Common myeloid progenitor, CD34-positive (primary cell): ENCODE measurements at regions not wholly inside any gene's neighbourhood (a gene's known extent, or its start where the extent isn't known, plus 50 kb on each side); places are given as distances from the start of the nearest gene placed in this dataset.
A peak's percentile ranks its signal among the peaks of the same experiment; 100 is the strongest.
"Not testable (repeated sequence)": the region's sequence is repeated elsewhere in the genome, so short reads cannot be mapped to it uniquely, and the experiment has no call there.

ENCODE experiments used
- CTCF ChIA-PET: fragments of 350-600 bp; sonication (Branson Sonifier 250); formaldehyde crosslinking; loops from one replicate; lab custom pipeline; 2021; ENCODE audit warnings: antibody characterized with exemption; lab: Charles Lee
- POLR2A ChIA-PET: fragments of 350-600 bp; sonication (Branson Sonifier 250); formaldehyde crosslinking; loops from one replicate; lab custom pipeline; 2021; ENCODE audit warnings: antibody characterized with exemption; lab: Charles Lee
- DNase-seq, 3 donors: peaks; one replicate each; pipeline versions ENCODE4 v3.0.0 to v3.0.0-alpha.2; 2013
- H3K27ac ChIP-seq, 2 experiments: 1 replicate in 1 of 2; 2 replicates in 1 of 2; pipeline ENCODE4 v1.7.0; 2013; ENCODE audit warnings: inconsistent platforms in 2 of 2, low read length in 2 of 2, mild to moderate bottlenecking in 2 of 2, low read depth in 1 of 2, moderate library complexity in 1 of 2; ENCODE audit not compliant: severe bottlenecking in 2 of 2, insufficient read depth in 1 of 2, poor library complexity in 1 of 2
- H3K27me3 ChIP-seq, 5 experiments: replicated peaks in 2 of 5; 1 replicate in 3 of 5; 2 replicates in 2 of 5; pipeline versions ENCODE4 v1.6.1 to v1.7.0; 2013; ENCODE audit warnings: low read length in 4 of 5, mild to moderate bottlenecking in 2 of 5, moderate library complexity in 2 of 5, inconsistent platforms in 1 of 5; ENCODE audit not compliant: insufficient read depth in 5 of 5, control insufficient read depth in 4 of 5
- H3K36me3 ChIP-seq, 4 experiments: 1 replicate in 2 of 4; 2 replicates in 2 of 4; pipeline versions ENCODE4 v1.6.1 to v1.7.0; 2013; ENCODE audit warnings: low read length in 3 of 4, control low read depth in 1 of 4, mild to moderate bottlenecking in 1 of 4; ENCODE audit not compliant: control insufficient read depth in 4 of 4, insufficient read depth in 4 of 4
- H3K4me1 ChIP-seq, 4 experiments: 1 replicate in 3 of 4; 2 replicates in 1 of 4; pipeline versions ENCODE4 v1.6.1 to v1.7.1; 2013; ENCODE audit warnings: low read length in 3 of 4, mild to moderate bottlenecking in 3 of 4, control low read depth in 1 of 4, inconsistent platforms in 1 of 4, moderate library complexity in 1 of 4; ENCODE audit not compliant: control insufficient read depth in 4 of 4, insufficient read depth in 4 of 4; ENCODE audit errors: control extremely low read depth in 1 of 4
- H3K4me3 ChIP-seq, 7 experiments: 1 replicate in 4 of 7; 2 replicates in 3 of 7; pipeline versions ENCODE4 v1.5.1 to v1.7.0; 2013; ENCODE audit warnings: mild to moderate bottlenecking in 7 of 7, low read length in 6 of 7, moderate library complexity in 6 of 7, inconsistent platforms in 2 of 7, low read depth in 2 of 7, control low read depth in 1 of 7; ENCODE audit not compliant: insufficient read depth in 4 of 7, control insufficient read depth in 1 of 7; ENCODE audit errors: extremely low read depth in 1 of 7
- H3K9me3 ChIP-seq, 5 experiments: 1 replicate in 4 of 5; 2 replicates in 1 of 5; pipeline versions ENCODE4 v1.6.1 to v1.7.1; 2013; ENCODE audit warnings: low read length in 4 of 5, mild to moderate bottlenecking in 2 of 5, inconsistent platforms in 1 of 5, low read depth in 1 of 5, moderate library complexity in 1 of 5; ENCODE audit not compliant: control insufficient read depth in 4 of 5, insufficient read depth in 2 of 5; ENCODE audit errors: control extremely low read depth in 1 of 5
- WGBS: methylation state at CpG from one replicate; pipeline ENCODE4 v1.1.5; 2013; ENCODE audit not compliant: insufficient coverage; 5-methylcytosine and 5-hydroxymethylcytosine counted together

DNA sequence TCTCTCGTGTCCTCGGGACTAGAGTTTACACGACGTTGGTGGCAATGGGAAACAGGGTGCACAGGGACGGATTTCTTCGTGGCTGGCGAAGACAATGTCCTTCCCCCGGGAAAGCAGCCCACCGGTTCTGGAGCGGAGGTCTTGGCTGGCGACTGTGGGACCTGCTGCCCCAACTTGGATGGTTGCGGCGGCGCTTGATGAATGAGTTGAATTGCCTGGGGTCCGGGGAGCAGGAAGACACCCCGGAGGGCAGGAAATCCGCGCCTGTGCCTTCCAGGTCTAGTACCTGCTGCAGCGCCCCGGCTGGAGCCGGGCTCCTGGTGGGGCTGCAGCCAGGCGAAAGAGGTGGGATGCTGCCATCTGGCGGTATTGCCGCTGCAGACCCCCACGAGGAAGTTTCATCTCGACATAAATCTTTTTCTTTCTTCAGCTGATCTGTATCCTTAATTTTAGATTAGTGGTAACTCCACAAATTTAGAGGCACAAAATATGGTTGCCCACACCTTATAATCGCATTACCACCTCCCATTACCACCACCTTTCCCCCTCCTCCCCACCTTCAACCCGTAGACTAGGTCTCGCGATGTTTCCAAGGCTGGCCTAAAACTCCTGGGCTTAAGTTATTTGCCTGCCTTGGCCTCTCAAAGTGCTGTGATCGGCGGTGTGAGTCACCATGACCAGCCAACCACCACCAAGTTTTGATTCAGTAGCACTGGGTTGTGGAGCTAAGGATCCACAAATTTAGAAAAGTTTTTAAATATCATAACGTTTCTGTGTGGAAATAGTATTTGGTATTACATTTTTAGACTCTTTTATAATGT lies 1929.7 kb upstream of the DEFB115 start:
- CTCF ChIA-PET = interaction anchor here (1.4 kb wide), 1 partner anchor 1021 kb away, joined by 8 read pairs; no protein-coding TSS in a partner anchor
- H3K4me3 ChIP-seq, POLR2A ChIA-PET: not testable (repeated sequence)

DNA sequence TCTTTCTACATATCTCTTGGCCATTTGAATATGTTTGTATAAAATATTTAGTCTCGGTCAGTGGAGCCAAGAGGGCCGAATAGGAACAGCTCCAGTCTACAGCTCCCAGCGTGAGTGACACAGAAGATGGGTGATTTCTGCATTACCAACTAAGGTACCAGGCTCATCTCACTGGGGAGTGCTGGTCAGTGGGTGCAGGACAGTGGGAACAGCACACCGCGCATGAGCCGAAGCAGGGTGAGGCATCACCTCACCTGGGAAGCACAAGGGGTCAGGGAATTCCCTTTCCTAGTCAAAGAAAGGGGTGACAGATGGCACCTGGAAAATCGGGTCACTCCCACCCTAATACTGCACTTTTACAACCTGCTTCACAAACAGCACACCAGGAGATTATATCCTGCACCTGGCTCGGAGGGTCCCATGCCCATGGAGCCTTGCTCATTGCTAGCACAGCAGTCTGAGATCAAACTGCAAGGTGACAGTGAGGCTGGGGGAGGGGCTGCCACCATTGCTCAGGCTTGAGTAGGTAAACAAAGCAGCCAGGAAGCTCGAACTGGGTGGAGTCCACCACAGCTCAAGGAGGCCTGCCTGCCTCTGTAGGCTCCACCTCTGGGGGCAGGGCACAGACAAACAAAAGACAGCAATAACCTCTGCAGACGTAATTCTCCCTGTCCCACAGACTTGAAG lies 1926.9 kb upstream of the DEFB115 start:
- DNase-seq, H3K27me3 ChIP-seq, H3K36me3 ChIP-seq, POLR2A ChIA-PET, H3K4me1 ChIP-seq, H3K4me3 ChIP-seq, H3K27ac ChIP-seq, CTCF ChIA-PET: not testable (repeated sequence)
- WGBS = 58% methylated on average over 10 of the region's 10 CpGs
- H3K9me3 ChIP-seq = peaks cover 0 to 12% (median 9%) of the 10 kb centered on the region in 5 experiments

More for the DNA sequence above, 1929.7 kb upstream of the DEFB115 start:
- WGBS = 67% methylated on average over 22 of the region's 33 CpGs
- not testable (repeated sequence) for H3K36me3 ChIP-seq, H3K27ac ChIP-seq, H3K4me1 ChIP-seq, H3K27me3 ChIP-seq
- peak in 2 of 3 donors; percentile 36 to 58 for DNase-seq
- peaks cover 0 to 18% (median 12%) of the 10 kb centered on the region in 5 experiments for H3K9me3 ChIP-seq

DNA sequence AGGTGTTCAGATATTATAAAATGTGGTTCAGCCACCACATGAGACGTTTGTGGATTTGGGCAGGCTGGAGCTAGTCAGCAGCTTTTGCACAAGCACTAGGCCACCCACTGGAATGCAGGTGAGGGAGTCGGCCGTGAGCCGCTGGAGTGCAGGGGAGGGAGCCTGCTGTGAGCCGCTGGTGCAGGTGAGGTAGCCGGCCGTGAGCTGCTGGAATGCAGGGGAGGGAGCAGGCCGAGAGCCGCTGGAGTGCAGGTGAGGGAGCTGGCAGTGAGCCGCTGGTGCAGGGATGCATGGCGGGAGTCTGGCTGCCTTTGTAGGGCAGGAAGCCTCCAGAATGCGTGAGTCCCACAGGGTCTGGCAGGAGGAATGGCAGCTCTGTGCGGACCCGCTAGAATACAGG lies 1907.6 kb upstream of the DEFB115 start:
- Histone ChIP-seq H3K9me3 (peaks cover 0 to 4% (median 0%) of the 10 kb centered on the region in 5 experiments), H3K4me3 (no peak overlapping the region), H3K27ac (no peak overlapping the region), H3K27me3 (no peaks in the 10 kb centered on the region), H3K36me3 (no peaks in the 10 kb centered on the region), H3K4me1 (no peaks in the 10 kb centered on the region)
- no peak for DNase-seq
- ChIA-PET POLR2A (no interaction called here), CTCF (no interaction called here)
- WGBS = 81% methylated on average over 14 of the region's 14 CpGs

DNA sequence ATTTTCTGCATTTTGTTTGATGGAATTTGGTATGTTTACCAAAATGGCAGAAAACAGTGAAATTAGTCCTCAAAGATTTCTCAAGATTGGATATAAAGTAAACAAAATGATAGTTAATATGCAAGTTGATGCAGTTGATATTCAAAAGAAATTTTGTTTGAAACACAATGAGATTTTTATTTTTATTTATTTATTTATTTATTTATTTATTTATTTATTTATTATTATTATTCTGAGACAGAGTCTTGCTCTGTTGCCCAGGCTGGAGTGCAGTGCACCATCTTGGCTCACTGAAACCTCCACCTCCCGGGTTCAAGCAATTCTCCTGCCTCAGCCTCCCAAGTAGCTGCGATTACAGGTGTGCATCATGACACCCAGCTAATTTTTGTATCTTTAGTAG lies 1881.5 kb upstream of the DEFB115 start:
- H3K36me3 ChIP-seq, H3K4me3 ChIP-seq, H3K27ac ChIP-seq, DNase-seq, CTCF ChIA-PET, H3K27me3 ChIP-seq, H3K4me1 ChIP-seq, POLR2A ChIA-PET: not testable (repeated sequence)
- peaks cover 0 to 10% (median 0%) of the 10 kb centered on the region in 5 experiments for H3K9me3 ChIP-seq
- 63% methylated on average over 2 of the region's 2 CpGs for WGBS

DNA sequence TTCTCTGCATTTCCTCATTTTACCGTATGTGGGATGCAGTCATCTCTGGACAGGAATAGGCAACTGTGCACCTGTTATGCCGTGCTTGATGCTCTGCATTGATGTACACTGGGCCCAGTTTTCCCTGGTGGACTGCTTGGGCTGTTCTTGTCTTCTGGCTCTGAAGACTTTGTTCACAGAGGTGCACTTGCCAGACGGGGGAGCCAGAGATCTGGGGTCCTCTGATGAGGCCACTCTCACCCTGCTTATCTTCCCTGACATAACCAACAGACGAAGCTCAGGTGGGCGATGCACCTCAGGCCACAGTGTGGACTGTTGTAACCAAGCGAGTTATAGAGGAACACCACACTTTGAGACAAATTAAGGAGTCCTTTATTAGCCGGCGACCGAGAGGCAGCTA lies 1864.6 kb upstream of the DEFB115 start:
- WGBS = 69% methylated on average over 8 of the region's 9 CpGs
- H3K9me3 ChIP-seq, DNase-seq, H3K27me3 ChIP-seq, H3K4me1 ChIP-seq, H3K4me3 ChIP-seq, CTCF ChIA-PET, H3K36me3 ChIP-seq, POLR2A ChIA-PET, H3K27ac ChIP-seq: not testable (repeated sequence)

DNA sequence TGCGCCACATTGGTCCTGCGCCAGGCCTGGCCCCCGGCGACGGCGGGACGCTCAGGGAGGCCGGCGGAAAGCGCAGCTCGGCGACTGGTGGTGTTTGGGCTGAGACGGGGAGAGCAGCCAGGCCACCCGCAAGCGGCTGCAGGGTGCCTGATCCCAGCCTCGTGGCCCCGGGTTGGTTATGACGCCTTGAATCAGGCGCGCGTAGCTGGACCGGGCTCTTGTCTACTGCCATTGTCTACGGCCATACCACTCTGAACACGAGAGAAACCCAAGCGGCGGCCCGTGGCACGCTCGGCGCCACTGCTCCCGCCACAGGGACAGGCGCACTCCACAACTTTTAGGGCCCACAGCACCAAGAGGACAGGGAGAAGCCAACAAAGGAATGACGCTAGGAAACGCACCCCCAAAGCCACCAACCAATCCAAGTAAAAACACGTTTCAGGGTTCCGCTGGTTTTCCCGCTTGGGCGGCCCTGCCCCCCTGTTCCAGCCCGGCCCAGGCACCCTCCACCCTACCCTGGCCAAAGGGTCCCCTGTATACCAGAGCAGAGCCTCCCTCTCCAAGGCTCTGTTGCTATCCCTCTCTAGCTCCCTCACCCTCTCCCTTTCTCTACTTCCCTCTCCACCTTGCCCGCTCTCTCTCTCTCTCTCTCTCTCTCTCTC lies 1849.3 kb upstream of the DEFB115 start:
- H3K27ac ChIP-seq = no peak overlapping the region
- H3K36me3 ChIP-seq = no peaks in the 10 kb centered on the region
- WGBS = 63% methylated on average over 40 of the region's 40 CpGs
- no peaks in the 10 kb centered on the region for H3K4me1 ChIP-seq
- H3K9me3 ChIP-seq = peaks cover 0 to 35% (median 25%) of the 10 kb centered on the region in 5 experiments
- no peak overlapping the region for H3K4me3 ChIP-seq
- DNase-seq = peak in 1 of 3 donors; percentile 3
- peaks cover 0 to 31% (median 0%) of the 10 kb centered on the region in 5 experiments for H3K27me3 ChIP-seq
- ChIA-PET CTCF (no interaction called here), POLR2A (no interaction called here)
